ENCODE measurements at regions not wholly inside any gene's neighbourhood (a gene's known extent, or its start where the extent isn't known, plus 50 kb on each side); places are given as distances from the start of the nearest gene placed in this dataset.
"Not testable (repeated sequence)": the region's sequence is repeated elsewhere in the genome, so short reads cannot be mapped to it uniquely, and the experiment has no call there.

DNA sequence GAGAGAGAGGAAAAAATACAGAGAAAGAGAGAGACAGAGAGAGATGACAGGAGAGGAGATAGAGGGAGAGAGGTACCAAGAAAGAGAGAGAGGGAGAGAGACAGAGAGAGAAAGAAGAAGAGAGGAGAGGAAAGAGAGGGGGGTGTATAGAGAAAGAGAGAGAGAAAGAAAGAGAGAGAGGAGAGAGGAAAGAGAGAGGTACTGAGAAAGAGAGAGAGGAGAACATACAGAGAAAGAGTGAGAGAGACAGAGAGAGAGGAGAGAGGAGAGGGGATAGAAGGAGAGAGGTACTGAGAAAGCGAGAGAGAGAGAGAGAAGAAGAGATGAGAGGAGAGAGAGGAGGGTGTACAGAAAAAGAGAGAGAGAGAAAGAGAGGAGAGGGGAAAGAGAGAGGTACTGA is 269.4 kb downstream of the CRLF2 start:
- DNase-seq = no peak

DNA sequence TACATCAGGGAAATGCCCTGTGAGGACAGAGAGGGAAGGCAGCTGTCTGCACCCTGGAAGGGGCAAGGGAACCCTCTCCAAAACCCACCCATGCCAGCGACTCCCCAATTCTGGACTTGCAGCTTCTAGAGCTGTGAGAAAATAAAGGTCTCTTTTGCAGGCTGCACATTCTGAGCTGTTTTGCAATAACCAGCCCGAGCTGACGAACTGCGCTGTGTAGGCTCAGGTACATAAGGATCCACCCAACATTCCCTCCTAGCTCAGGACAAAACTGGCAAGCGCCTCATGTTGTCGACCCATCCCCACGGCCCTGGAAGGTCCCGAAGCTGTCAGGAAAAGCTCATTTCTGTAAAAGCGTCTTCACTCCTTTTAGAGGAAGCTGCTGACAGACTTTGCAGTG is 271.8 kb downstream of the CRLF2 start:
- no peak for DNase-seq

DNA sequence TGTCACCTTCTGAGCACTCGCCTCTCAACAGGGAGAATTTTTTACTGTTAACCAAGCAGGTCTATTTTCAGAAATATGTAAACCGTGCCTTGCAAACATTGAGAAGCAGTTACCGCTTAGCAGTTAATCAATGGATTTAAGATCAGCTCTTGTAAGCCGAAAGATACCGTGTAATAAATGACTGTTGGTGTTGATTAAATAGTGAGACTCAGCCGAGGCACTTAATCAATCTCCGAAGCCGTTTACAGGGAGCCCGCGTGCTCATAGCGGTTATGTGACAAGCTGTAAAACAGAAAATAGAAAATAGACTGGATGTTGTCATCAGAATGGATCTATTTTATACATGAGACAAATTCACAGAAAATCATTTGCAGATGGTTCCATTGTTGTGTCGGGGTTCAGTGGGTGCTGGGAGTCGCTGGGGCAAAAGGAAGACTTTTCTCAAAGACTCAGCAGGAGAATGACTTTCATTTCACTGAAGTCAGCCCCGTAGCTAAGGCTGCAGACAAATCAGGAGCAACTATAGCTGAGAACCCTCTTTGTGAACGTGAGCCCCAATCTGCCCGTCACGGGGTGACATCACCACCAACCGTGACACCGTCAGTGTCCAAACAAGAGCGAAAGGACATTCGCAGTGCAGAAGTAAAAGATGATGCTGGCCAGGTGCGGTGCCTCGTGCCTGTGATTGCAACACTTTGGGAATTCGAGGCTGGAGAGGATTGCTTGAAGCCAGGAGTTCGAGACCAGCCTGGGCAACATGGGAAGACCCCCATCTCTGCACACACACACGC is 275.3 kb downstream of the CRLF2 start:
- DNase-seq = no peak

DNA sequence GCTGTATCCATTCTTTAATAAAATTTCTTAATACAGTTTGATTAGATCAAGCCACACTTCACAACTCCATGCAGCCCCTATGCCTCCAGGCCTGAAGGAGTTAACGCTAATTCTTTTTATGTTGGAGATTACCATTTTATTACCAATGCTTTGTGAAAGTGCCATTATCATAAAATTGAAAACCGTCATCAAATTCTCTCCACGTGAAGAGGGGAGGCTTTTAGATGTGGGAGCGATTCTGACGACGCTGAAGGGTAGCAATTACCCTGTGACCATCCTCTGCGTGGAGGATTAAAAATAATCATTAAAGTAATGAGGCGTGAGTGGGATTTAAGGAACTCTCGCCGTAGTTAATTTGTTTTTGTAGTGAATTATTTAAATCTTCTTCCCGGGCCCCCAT is 278.8 kb downstream of the CRLF2 start:
- DNase-seq = no peak

DNA sequence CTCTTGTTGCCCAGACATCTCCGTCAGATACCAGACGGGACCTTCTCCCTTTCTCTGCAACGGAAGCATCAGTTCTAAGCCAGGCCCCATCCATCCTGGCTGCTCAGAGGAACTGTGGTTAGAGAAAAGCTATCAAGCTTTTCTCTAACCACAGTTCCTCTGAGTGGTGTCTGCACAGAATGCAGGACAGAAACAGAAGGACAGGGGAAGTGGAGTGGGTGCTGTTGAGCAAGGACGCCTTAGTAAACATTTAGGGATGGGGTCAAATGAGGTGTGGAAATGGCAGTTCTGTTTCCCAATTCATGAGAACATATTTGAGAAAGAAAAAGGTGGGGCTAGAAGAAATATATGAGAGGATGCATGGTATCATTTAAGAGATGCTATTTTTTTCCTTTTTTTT is 283.8 kb downstream of the CRLF2 start:
- no peak for DNase-seq

DNA sequence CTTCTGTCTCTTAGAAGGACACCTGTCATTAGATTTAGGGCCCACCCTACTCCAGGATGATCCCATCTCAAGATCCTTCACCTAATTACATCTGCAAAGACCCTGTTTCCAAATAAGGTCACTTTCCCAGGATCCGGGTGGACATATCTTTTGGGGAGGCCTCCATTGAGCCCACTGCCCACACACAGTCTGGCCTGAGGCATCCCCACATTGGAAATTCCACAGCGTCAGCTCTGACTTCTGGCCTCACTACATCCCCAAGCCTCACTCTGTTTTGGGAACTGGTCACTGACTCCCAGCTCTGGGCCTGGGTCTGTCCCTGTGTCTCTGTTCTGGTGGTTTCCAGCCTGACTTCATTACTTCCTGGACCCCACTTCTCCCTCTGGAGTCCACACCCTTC is 285.5 kb downstream of the CRLF2 start:
- DNase-seq = no peak

DNA sequence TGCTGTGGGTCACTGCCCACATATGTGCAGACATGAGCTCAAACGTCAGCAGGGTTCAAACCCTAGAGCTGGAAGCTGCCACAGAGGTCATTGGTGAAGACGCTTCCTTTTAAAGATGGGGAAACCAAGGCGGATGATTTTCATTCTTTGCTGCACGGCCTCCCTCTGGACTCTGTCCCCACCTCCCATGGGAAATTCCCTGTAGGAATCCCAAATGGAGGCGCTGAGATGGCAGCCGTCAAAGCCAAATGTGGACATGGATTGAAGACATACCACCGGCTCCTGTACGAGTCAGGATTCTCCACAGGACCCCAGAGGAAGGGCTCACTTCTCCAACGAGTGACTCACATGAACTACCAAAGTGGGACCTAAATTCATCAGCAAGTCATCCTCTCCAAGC is 286.4 kb downstream of the CRLF2 start:
- no peak for DNase-seq

DNA sequence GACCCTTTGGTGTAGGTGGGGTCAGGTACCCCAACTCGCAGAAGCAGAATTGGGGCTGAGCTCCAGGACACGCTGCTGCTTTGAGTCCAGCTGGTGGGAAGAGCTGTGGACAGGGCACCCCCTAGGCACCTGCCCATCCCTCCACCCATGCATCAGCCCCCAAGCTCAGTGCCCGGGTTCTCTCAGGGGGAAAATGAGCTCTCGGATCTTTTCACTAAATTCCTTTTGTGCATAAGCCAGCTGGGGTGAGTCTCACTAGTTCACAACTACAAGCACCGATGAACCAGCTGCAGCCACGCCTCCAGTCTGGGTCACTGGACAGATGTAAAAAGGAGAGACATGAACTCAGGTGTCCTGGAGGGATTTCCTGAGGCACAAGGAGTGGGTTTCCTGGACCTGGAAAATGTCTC is 286.8 kb downstream of the CRLF2 start:
- no peak for DNase-seq

DNA sequence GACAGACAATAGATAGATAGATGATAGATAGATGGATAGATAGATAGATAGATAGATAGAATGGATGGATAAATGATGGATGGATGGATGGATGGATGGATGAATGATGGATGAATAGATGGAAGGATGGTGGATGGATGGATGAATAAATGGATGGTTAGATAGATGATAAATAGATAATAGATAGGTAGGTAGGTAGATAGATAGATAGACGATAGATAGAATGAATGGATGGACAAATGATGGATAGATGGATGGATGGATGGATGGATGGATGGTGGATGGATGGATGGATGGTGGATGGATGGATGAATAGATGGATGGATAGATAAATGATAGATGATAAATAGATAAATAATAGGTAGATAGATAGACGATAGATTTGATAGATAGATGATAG is 287.4 kb downstream of the CRLF2 start:
- no peak for DNase-seq

DNA sequence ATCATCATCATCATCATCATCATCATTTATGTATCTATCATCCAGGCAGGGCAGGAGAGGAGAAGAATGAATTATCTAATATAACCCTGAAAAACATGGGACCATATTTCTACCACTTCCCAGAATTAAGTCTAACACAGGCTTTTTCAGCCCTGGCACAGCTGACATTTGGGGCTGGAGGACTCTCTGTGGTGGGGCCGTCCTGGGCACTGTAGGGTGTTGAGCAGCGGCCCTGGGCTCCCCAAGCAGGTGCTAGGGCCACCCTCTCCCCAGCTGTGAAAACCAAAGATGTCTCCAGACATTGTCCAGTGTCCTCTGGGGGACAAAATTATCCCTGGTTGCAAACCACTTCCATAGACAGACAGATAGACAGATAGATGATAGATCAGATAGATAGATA is 288.4 kb downstream of the CRLF2 start:
- DNase-seq = no peak

DNA sequence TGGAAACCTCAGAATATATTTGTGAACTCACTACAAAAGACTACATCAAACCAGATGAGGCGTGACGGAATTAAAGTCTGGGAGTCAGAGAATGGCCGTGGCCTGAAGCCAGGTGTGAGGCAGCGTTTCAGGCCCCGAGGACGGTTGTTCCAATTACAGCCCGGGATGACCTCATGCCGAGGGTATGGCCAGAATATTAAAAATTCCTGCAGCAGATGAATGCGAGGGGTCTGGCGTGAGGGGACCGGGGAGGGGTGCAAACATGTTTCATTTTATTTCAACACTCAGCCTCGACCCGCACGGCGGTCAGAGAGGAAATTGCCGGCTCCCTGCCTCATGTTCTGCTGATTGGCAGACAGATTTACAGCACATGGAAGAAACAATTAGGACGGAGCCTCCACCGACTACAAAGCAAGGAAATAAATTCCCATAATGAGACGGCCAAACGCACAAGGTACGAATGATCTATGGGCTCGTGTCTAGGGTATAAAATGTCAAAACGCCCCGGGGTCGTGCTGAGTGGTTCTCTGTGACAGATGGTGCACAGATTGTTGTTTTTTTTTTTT is 289.7 kb downstream of the SHOX start:
- DNase-seq = no peak

DNA sequence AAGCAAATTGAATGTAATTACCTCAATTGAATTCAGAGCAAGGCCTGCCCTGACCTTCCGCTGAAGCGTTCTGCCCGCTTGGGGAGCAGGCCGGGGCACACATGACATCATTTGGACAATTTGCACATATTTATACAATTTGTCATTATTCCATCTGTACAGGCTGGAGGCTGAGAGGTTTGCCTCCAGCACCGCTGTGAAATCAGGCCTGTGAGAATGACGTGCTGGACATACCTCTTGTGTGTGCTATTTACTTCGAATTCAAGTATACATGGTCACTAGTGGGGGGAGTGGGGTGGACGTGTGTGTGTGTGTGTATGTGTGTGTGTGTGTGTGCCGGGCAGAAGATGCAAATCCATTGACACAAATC is 285.6 kb downstream of the SHOX start:
- no peak for DNase-seq

DNA sequence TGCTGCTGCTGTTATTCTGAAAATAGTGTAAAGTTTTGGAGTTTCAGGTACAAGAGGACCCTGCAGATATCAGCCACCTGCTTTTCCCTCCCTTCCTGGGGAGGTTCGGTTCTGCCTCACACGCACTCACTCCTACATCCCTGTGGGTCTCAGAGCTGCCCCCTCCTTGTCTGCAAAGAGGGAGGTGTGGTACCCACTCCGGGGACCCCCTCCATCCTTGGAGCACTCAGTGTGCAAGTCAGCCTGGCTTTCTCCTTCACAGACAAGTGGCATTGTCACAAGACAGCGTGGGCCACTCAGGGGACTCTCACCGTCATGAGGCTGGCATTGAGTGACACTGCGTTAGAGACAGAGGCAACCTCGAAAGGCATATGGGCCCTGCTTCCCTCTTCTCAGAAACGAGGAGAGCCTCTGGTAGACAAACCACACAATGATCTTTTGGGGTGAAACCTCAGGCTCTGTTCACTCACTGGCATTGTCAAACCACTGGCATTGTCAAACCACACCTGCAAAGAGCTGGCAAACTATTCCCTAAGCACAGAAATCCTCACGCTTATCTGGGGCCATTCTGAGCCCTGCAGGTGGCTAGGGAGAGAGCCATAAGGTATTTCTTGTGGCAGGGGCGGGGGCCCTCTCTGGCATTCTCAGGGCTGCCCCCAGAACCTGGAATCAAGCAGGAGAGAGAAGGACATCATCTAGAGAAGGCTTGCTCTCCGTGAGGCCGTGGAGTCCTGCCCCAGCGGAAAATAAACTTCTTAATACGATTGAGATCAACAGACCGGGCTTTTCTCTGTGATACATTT is 285.0 kb downstream of the SHOX start:
- DNase-seq = no peak

DNA sequence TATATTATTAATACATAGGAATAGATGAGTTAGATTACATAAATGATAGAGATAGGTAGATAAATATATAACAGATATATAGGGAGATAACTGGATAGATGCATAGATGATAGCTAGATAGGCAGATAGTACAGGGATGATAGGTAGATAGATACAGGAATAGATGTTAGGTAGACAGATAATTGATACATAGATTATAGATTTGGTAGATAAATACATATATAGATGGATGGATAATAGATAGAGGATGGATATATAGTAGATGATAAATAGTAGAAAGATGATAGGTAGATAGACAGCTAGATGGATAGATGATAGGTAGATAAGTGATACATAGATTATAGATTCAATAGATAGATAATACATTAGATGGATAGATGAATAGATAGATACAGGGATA is 283.6 kb downstream of the SHOX start:
- no peak for DNase-seq

DNA sequence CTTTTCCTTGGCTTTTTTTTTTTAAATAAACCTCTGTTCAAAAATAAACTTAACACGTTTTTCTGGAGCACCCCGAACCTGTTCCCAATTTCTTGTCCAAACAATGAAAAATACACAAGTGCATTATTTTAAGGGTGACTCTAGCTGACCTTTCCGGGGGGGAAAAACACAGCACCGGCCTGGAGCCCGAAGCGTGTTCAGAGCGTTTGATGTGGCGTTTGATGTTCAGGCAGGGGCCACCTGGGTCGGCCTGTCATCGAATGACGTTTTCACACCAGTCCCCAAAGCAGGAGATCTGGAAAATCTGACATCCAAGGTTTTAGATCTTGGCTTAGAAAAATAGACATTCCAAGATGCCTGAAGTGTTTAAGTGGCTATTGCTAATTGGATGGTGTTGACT is 282.1 kb downstream of the SHOX start:
- DNase-seq = no peak

DNA sequence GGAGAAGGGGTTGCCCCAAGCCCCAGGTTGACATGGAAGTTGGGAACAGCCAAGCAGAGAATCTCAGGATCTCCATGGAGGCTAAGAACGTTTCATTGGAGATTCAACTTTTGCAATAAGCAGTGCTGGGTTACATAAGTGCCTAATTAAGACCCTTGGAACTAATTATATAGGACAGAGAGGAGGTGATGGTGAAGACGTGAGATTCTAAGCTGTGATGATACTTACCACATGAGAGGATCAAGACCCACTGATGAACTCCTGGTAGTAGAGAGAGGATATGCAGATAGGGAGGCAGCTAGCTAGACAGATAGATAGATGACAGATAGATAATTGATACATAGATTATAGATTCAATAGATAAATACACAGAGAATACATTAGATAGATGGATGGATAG is 278.5 kb downstream of the SHOX start:
- not testable (repeated sequence) for DNase-seq

DNA sequence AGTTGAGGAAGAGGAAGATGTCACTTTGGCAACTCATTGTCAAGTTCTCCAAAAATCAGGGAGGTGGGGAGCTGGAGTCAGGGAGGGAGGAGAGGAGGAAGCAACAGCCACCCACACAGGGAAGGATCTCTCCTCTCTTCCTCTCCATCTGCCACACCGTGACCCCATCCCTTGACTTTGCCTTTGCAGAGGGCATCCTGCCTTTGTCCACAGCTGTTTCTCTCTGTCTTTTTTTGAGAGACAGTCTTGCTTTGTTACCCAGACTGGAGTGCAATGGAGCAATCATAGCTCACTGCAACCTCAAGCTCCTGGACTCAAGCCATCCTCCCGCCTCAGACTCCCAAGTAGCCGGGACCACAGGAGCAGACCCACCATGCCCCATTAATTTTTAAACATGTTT is 276.0 kb downstream of the SHOX start:
- no peak for DNase-seq

DNA sequence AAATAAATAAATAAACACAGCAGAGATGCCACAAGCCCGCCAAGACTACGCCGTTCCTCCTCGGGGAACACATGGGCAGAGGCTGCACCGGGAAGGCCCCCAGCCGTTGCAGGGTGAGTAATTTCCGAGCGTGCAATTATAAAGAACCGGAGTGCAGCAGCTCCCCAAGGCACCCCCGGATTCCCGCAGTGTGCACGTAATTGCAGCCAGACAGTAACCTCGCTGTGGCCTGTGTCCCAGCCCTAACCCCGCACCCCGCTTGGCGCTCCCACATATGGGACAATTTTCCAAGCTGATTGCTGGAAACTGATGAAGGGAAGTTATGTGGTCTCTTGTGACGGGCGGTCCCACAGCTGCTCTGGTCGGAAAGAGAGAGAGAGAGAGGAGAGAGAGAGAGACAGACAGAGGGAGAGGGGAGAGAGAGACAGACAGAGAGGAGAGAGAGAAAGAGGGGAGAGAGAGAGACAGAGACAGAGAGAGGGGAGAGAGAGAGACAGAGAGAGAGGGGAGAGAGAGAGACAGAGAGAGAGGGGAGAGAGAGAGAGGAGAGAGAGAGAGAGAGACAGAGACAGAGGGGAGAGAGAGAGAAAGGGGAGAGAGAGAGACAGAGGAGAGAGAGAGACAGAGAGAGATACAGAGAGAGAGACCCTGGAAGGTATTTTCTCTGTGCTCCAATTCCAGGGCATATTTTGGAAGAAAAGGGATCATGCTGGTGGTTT is 275.4 kb downstream of the SHOX start:
- no peak for DNase-seq

DNA sequence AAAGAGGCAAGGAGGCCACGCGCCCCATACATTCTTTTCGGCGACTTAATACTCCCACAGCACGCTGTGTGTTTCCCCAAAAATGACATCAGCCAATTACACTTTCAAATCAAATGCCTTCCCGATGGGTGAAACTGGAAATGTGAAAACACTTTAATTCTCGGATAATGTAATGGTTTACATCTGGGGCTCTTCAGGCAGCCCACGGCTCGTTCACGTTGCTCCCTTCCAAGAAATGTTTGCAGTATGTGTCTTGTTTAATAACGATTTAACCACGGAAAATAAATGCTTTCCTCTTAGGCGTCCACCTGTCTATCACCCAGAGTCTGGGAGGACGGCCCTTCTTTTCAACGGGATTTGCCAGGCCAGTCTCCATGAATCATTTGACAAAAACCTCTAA is 272.5 kb downstream of the SHOX start:
- DNase-seq = no peak

DNA sequence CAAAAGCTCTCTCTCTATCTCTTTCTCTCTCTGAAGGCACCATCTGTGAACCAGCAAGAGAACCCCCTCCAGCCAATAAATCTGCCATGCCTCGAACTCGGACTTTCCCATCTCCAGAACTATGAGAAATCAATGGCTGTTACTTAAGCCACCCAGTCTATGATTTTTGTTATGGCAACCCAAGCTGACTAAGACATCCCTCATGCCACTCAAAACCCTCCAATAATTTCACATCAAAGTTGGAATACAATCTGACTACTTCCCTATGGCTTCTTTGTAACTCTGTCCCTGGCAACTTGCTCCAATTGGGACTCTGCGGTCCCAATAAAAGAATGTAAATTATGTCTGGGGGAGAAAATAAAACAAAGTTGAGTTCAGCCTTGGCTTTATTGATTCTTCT is 265.7 kb downstream of the SHOX start:
- no peak for DNase-seq

DNA sequence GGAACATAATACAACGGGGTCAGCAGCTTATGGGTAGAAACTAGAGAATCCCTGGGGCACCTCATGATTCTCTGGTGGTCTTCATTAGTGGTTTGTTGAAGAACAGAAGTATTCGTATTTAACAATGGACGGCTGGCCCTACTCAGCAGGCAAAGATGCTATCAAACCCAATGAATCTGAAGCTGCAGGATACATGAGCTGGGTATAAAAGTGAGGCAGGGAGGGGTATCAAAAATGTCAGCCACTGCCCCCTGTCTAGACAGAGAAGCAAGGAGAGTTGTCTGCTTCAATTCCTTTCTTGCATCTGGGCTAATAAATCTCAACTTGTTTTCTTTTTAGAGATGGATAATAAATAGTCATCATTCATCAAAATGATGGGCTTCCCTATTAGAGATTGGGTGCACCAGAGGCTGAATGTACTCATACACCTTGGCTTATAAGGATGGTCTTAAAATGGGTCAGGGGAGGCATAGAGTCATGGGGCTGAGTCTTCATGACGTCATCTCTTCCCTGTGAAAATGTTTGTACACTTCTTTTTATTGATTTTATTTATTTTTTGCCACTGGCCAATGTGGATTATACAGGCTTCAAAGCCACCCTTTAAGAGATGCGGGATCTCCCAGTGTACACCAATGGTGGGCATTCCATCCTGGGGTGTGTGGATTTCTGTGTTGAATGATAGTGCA is 259.5 kb downstream of the SHOX start:
- DNase-seq = no peak

DNA sequence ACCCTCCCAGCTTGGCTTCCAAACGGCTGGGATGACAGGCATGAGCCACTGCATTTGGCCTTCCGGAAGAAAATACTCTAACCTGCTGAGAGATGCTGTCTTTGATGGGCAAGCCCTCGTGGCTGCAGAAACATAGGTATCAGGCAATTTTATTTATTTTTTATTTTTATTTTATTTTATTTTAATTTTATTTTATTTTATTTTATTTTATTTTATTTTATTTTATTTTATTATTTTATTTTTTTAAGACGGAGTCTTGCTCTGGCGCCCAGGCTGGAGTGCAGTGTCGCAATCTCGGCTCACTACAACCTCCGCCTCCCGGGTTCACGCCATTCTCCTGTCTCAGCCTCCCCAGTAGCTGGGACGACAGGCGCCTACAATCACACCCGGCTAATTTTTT is 257.1 kb downstream of the SHOX start:
- not testable (repeated sequence) for DNase-seq

DNA sequence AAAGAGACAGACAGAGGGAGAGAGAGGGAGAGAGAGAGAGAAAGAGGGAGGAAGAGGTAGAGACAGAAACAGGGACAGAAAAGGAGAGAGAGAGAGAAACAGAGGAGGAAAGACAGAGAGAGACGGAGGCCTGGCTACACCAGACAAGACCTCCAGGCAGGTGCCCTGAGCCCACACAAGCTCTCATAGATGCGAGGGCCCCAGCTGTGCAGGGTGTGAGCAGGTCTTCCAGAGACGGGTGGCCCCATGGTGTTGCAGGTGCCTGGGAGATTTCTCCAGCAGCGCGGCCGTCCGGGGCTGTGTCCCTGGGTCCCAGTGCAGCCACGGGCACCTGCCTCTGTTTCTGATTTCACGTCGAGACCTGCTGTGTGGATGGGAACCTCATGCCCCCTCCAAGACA is 253.0 kb downstream of the SHOX start:
- DNase-seq = no peak
